KG1 (cell line): ENCODE measurements at regions not wholly inside any gene's neighbourhood (a gene's known extent, or its start where the extent isn't known, plus 50 kb on each side); places are given as distances from the start of the nearest gene placed in this dataset.

Source experiments
- DNase-seq: peaks from one replicate; lab custom pipeline; 2025; lab: John Stamatoyannopoulos, UW

DNA sequence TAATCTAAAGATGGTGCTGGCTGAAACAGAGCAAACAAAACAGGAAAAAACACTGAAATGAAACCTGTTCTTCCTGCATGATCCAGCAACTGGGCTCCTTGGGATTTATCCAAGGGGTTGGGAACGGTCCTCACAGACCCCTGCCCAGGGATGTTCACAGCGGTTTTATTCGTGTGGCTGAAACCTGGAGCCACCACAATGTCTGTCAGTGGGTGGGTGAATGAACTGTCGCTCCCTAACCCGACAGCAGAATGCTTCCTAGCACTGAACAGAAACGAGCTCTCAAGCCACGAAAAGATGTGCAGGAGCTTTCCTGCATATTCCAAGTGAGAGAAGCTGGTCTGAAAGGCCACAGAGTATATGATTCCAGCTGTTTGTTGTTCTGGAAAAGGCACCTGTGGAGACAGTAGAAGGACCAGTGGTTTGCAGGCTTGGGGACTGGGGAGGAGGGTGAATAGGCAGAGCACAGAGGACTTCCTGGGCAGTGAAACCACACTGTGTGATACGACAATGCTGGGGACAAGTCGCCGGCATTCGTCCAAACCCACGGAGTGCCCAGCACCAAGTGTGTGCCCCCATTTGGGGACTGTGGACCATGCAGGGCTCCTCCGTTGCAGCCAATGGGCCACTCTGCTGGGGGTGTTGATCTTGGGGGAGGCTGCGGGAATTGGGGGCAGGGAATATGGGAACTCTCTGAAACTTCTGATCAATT lies 73.9 kb downstream of the TEX29 start:
- DNase-seq: no peak

DNA sequence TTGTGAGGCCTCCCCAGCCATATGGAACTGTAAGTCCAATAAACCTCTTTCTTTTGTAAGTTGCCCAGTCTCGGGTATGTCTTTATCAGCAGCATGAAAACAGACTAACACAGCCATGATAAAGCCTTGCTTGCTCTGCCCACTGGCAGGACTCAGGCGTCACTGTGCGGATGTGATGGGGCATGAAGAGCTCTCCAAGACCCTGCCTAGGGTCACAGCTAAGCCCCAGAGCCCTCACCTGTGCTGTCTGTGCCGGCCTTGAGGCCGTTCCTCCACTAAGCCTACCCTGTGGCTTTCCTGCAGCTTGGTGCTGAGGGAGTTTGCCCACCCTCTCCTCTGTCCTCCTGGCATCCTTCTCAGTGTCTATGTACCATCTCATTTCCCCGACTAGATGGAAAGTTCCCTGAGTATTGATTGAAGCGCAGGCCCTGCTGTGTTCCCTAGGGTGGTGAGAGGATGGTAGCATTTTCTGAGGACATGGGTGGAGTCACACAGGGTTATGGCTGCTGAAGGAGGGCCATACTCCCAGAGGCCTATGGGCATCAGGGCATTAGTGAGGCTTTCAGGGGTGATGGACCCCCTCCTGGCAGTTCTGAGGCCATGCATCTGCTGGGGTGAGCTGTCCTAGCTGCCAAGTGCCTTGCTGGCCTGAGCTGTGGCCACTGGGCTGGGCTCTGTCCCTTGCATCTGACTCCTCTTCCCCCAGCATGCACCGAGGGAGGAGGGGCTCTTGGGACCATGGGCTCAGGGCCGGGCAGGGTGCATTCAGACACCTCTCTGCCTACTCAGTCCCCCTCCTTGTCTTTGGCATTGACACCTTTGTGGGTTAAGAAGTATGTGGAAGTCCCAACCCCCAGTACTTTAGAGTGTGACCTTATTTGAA lies 75.3 kb downstream of the TEX29 start:
- DNase-seq: no peak

DNA sequence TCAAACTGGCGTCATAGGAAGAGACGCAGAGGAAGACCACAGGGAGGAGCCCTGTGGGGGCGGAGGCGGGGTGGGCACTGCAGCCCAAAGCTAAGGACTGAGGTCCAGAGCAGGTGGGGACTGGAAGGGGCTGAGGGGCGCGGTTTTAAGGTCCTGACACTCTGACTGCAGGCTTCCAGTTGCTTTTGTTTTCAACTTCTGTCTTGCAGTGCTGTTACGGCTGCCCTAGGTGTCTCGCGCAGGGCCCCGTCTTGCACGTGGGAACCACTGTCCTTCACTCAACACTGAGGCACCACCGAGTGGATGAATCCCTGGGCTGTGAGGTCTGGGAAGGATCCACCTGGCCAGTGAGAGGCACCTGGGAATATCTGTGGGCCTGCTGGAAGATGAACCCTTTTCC lies 76.0 kb downstream of the TEX29 start:
- DNase-seq: no peak

DNA sequence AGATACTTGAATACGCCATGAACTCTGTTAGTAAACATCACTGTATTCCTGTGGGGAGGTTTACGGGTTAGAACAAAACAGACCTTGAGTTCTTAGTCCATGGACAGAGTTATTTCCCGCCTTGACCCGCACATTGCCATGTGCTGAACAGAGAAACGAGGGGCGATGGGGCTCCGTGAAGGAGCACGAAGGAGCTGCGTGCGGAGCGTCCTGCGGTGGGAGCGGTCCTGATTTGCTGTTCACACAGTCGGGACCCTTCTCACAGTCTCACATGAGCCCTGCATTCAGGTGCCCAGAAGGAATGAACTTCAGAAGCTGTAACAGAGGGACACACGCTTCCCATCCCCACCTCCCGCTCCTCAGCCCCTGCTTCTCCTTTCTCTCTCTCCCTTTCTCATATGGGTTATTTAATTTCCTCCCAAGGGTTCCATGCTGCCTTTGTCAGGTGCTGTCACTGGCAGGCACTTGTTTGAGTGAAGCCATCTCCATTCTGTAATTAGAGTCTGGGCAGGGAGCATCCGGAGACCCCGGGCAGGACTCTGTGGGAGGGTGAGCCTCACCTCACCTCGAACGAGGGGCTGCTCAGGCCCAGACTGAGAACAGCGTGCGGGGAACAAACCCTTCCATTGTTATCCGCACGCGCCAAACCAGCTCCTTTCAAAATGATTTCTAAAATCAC lies 76.9 kb downstream of the TEX29 start:
- DNase-seq: no peak

DNA sequence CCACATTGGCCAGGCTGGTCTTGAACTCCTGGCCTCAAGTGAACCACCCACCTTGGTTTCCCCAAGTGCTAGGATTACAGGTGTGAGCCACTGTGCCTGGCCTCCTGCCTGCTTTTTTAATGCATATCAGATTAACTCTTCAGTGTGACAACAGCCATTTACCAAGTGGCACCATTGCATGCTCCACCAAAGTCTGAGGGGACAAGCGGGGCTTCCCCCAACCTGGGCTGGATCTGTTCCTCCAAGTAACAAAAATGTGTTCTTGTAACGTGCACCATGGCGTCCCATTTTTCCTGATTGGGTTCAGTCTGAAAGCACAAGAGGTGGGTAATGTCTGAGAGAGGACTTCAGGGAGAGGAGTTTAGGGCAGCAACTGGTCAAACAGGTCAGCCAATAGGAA lies 77.8 kb downstream of the TEX29 start:
- no peak for DNase-seq

DNA sequence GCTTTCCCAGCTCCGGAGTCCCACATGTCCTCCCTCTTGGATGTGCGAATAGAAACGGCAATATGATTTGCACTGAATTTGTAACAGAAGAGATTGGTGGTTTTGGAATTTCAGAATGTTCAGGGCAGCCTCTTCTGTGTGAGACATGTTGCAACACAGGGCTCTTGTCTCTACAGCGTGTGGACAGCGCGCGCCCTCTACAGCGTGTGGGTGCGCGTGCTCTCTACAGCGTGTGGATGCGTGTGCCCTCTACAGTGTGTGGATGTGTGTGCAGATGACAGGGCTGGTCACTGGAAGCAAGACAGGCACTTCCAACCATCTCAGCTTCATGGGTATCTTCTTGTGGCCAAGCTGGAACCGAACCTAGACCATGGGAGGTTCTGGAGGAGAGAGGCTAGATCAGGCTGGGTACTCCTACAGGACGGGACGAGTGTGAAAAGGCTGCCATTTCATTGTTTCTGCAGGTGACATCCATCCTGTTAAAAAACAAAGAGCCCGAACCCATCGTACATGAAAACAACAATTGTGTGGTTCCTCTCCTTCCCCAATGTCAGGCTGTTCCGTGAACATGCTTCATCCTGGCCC lies 78.4 kb downstream of the TEX29 start:
- no peak for DNase-seq

DNA sequence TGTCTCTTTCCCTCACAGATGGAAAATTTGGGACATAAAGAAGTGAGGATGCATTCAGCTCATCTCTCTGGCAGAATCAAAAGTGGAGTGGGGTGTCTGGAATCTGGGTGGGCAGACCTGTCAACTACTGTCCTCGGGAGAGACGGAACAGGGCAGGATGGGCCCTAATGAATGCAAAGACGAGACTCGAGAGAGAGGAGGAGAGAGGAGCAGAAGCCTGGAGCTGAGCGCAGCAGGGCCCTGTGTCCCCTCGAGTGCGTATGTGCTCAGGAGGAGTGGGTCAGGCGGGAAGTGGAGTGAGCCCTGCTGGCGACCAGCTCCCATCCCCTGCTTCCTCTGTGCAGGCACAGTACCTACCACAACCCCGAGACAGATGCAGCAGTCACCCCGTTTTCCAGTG lies 78.9 kb downstream of the TEX29 start:
- no peak for DNase-seq

DNA sequence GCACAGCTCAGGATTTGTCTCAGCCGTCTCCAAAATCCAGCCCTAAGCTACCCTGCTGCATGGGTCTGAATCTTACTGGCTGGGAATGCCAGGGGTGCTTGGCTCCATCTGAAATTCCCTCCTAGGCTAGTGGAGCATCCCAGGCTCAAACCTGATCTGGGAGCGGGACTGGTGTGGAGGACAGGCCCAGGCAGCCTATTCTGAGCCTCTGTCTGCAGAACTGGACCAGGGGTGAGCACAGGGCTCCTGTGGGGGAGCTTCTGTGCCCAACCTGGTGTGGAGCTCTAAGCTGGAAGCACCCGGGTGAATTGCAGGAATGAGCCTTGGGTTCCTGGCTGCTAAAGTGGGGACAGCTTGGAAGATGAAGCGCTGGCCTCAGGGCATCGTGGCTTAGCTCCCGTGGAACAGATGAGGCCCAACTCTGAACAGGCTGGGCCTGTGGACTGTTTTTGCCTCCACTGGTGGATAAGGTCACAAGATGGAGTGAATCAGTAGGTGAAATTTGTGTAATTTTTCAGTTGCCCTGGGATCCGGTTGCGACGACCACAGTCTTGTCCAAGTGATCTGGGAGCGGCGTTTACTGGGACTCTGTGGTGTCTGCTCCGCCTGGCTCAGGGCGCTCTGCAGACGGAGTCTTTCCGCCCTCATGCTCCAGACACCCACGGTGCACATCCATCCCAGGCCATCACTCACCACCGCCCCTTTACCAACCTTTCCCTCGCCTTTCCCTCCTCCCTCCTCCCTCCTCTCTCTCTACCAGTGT lies 79.5 kb downstream of the TEX29 start:
- no peak for DNase-seq

DNA sequence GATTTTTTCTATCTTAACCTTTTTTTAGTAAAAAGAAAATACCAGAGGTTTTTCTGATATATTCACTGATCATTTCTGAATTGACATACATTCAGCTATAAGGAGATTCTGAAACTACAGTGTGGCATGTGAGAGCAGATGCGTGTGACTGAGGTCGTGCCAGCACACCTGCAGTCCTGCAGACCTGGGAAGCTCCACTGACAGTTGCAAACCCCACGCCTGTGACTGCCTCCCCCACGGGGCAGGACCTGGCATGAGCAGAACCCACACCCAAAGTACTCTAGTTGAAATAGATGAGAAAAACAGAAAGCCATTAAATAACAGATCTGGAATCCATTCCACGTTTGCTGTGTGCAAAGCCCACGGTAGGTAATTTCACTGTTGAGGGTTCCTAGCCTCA lies 80.7 kb downstream of the TEX29 start:
- DNase-seq: no peak

DNA sequence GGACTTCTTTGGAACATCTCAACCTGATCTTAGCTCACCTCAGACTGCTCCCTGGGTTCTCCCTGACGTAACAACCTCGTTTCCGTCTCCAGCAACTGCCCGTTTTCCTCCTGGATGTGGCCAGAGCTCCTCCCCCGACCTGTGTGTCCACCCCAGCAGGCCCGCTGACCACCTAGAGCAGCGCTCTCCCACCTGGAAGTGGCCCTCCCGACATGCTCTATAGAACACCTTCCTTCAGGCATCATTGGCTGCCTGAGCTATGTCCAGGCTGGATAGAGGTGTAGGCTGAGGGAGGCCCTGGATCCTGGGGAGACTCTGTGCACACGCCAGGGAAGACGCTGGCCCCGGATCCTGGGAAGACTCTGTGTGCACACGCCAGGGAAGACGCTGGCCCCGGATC lies 81.3 kb downstream of the TEX29 start:
- DNase-seq: no peak

DNA sequence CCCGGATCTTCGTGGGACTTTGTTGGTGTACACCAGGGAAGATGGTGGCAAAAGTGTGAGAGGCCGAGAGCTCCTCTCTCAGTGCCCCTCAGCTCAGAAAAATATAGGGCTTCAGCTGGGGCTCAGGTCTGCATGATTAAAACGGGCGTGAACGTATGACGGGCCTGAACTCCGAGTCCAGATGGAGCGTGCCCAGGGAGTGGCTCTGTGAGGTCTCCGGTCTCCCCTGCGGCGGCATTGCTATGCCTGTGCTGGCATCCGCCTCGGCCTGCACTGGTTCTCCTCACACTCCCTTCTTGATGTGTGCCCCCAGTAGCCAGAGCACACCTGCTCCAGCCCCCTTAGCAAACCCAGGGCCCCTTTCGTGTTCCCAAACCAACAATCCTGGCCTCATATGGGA lies 82.0 kb downstream of the TEX29 start:
- no peak for DNase-seq

DNA sequence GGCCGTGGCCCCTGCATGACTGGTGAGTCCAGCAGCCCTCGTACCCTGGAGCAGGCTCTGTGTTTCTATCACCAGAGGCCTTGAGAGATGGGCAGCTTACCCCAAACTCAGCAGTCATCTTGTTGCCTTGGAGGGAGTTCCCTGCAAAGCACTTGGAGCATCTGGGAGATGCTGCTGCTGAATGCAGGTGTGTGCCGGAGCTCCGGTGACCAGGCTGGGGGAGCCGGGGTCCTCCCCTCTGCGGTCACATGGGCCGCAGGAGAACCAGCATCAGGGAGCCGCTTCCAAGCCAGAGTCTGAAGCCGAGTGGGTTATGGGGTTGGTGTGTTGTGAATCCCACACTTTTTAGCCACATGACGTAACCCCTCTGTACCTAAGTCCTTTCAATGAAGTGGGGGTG lies 82.8 kb downstream of the TEX29 start:
- DNase-seq: no peak

DNA sequence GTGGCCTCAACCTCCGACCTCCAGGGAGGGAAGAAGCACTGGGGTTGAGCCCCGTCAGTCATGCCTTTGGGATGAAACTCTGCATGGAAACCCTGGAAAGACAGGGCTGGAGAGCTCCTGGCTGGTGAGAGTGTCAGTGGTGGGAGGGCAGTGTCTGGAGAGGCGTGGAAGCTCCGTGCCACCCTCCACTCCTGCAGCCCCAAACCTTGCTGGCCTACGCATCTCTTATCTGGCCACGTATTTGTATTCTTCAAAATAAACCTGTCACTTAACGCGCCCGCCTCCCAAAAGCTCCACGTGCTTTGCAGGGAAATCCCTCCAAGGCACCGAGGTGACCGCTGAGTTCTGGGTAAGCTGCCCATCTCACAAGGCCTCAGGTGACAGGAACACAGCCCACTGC lies 84.3 kb downstream of the TEX29 start:
- DNase-seq: no peak

DNA sequence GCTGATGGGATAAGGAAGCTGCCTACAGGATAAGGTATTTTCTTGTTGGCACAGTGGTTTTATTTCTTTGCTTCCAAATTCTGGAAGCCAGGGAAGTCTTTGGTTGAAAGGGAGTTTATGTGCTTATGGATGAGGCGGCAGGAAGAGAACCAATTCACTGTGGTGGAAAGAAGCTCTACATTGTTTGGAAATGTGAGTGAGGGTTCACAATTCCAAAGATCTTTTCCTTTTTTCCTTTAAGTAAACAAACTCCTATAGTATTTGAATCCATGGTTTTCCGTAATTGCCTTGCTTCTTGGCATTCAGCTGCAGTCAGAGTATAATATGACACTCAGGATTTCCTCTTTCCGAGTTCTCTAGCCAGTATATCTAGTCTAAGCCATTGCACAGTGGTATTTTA lies 86.2 kb downstream of the TEX29 start:
- DNase-seq: no peak

DNA sequence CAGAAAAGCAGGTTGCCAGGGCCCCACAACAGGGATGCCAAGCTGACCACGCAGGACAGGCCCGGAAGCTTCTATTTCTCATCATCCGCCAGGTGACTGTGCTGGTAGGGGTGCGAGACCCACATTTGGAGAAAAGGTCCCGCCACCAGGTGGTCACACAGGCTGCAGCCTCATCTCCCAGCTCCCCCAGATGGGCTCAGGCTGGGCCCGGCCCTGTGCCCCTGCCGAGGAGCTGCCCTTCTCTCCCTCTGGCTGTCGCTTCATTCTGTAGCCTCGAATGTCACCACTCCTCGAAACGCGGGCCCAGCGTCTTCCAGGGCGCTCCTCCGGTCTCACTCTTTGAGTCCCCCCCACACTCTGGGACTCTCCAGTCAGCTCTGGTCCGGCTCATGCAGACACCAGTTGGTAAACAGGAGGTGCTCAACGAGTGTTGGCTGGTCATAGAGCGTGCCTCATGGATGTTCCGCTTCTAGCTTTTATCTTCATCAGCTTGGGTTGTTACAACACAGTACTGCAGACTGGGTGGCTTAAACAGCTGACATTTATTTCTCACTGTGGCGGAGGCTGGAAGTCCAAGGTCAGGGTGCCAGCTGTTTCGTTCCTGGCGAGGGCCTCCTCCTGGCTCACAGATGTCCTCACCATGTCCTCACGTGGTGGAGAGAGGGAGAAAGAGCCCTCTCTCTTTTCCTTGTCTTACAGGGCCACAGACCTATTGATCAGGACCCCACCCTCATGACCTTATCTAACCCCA lies 87.1 kb downstream of the TEX29 start:
- no peak for DNase-seq

DNA sequence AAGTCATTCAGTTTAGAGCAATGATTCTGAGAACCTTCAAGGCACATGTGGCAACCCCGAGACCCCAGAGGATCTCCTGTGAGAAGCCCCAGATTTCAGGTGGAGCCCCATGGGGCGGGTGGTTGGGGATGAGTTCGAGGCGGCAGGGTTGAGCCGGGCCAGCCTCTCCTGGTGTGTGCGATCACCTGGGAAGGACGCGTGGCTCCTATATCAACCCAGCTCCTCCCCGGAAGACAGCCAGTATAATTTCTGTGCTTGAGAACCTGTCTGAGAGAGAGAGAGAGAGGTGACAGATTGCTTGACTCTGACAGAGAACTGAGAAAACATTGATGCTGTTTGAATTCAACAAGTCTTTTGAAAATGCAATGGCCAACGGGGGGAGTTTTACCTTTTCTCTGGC lies 89.0 kb downstream of the TEX29 start:
- DNase-seq: no peak

DNA sequence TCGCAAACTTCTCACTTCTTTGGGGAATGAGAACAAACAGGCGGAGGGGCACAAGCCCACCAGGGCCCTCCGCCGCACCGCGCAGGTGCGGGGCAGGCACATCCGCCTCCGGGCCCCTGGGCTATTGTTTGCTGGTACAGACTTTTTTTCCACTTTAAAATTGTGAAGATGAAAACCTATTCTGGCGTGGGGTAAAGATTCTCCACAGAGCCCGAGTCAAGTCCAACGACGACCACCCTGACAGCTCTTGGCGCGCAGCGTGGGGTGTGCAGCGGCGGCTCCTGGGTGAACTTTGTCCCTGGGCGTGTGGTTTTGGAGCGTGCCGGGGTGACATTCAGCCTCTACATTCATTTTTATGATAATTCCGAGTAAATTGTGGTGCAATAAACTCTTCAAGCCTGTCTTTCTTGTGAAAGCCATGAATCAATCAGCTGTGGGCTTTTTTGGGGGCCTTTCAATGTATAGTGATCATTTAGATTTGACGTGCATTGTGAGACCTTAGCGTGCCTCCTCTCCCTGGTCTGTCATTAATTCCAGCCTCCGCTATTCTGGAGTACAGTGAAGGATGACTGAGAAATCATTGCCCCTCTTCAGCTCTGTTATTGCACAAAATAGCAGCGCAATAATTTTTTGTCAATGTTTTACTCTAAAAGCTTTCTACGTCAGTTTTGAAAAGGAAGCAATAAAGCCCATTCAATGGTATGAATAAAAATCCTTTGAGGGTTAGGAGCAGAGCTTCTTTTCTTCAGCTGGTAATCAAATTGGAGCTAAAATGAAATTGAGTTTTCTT lies 90.0 kb downstream of the TEX29 start:
- no peak for DNase-seq

DNA sequence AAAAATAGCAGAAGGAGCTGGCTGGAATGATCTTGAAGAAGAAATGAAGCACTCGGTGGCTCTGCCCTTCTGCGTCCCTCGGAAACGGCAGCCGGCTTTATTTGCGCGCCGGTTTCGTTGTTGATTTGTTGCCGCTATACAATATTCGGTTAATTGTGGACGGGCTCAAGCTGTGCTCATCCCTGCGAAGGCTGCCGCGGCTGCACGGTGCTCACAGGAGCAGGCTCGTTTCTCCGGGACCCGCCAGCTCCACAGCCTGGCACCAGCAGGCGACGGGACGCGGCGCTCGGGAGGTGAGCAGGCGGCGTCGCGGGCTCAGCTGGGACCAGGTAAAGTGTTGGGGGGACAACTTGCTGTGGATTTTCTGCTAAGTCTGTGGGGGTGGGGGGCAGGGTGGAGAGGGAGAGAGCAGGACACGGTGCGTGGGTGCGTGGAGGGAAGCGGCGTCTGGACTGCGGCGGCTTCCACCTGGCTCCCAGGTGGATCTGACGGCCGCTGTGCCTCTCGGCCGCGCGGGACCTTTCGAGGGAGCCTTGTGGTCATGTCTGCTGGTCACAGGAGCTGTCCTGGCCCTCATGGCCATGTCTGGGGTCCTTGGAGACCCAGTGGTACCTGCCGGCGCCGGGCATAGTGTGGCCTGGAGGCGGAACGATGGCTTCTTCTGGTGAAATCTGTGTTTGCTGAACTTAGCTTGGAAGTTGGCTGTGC lies 90.9 kb downstream of the TEX29 start:
- DNase-seq: no peak

DNA sequence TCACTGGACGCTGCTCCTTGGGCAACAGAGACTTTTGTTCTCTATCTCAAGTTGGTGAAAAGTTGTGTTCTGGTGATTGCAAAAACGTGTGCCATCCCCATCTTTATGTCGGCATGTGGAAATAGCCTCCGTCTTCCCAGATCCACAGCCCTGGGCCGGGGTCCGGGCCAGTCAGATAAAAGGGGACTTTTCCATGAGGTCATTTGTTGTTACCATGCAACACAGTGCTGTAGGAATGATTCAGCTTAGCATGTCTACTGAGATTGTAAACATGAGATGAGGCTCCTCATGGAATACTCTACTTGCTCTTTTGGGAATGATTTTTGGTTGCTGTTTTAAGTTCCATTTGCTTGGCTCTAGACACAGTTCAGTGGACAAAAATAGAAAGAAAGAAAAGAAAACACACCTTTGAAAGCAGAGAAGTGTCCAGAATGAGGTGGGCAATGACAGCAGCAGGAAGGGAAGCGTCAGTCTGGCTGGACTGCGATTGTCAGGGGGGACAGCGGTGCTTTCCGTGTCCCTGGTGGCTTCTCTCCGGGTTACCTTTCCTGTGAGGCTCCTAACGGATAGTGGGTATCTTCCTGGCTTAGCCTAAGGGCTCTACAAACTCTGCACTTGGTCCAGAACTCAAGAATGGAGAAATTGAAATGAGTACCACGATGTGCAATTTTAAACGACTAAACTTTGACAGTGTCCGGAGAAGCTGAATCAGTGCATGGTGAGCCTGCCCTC lies 91.6 kb downstream of the TEX29 start:
- no peak for DNase-seq
